ENCODE measurements at regions not wholly inside any gene's neighbourhood (a gene's known extent, or its start where the extent isn't known, plus 50 kb on each side); places are given as distances from the start of the nearest gene placed in this dataset.

GRCh38 chr10:53430127-53430891 lies 657.7 kb upstream of the MBL2 start:
- TF ChIP-seq CTCF (IDR thresholded peaks at IDR 0.05) (no peak), EZH2phosphoT487 (IDR thresholded peaks at IDR 0.05) (no peak), EZH2 (IDR thresholded peaks at IDR 0.05) (no peak)
